ENCODE measurements at regions not wholly inside any gene's neighbourhood (a gene's known extent, or its start where the extent isn't known, plus 50 kb on each side); places are given as distances from the start of the nearest gene placed in this dataset.
"Not testable (repeated sequence)": the region's sequence is repeated elsewhere in the genome, so short reads cannot be mapped to it uniquely, and the experiment has no call there.

DNA sequence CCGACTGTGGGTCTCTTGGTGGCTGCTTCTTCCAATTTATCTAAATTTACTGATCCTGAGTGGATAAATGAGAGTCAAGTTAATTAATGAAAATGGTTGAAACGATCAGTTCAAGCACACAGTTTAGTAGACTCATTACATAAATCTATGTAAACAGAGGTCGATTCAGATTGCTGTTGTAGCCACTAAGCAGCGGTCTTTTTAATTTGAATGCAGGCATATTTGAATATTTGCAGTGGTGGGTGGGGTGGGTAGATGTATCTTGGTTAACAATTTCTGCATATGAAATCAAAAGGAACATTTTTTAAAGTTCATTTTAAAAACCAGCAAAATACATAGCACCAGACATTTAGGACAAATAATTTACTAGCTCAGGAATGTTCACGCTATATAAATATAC, 325.9 kb downstream of the KLF12 start:
- POLR2A ChIA-PET: no interaction called here
- H3K4me1 Mint-ChIP-seq (ENCODE audit: low read depth): peaks cover 2% of the 10 kb centered on the region
- CTCF ChIA-PET: no interaction called here

DNA sequence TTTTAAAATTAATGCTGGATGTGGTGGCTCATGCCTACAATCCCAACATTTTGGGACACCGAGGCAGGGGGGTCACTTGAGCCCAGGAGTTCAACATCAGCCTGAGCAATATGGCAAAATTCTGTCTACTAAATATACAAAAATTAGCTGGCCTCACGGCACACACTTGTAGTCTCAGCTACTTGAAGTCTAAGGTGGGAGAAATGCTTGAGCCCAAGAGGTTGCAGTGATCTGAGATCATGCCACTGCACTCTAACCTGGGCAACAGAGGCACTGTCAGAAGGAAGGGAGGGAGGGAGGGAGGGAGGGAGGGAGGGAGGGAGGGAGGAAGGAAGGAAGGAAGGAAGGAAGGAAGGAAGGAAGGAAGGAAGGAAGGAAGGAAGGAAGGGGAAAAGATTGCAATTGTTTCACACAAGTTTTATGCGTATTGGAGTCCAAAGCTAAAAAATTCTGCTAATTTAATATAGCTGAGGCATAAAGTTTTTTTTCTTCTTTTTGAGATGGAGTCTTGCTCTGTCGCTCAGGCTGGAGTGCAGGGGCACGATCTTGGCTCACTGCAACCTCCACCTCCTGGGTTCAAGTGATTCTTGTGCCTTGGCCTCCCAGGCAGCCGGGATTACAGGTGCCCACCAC, 328.8 kb downstream of the KLF12 start:
- H3K27me3 Mint-ChIP-seq (ENCODE audit: low read depth); H3K36me3 Mint-ChIP-seq (ENCODE audit: low read depth); H3K9me3 Mint-ChIP-seq (ENCODE audit: insufficient read depth); POLR2A ChIA-PET; DNase-seq; H3K4me1 Mint-ChIP-seq (ENCODE audit: low read depth); H3K4me3 Mint-ChIP-seq; H3K27ac Mint-ChIP-seq; CTCF ChIA-PET; ATAC-seq: not testable (repeated sequence)

More for the DNA sequence above, 325.9 kb downstream of the KLF12 start:
- Mint-ChIP-seq H3K9me3 (ENCODE audit: insufficient read depth) (no peaks in the 10 kb centered on the region), H3K27me3 (ENCODE audit: low read depth) (no peaks in the 10 kb centered on the region), H3K27ac (no peak overlapping the region), H3K36me3 (ENCODE audit: low read depth) (peaks cover 14% of the 10 kb centered on the region), H3K4me3 (no peak overlapping the region)
- DNase-seq (no peak), ATAC-seq (no peak)

DNA sequence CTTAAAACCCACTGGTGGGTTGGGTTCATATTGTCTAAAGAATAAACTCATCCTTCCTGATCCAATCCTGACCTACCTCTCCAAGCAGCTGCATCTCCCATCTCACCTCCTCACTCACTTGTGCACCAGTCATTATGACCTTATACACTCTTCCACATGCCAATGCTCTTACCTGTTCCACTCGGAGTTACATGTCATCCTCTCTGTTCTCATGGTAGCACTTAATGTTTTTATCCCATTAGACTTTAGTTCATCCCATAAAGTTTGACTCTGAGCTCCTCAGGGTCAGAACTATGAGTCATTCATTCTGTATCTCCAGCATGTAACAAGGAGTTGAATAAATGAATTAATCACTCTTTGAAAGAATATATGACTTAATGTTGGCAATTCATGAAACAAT, 330.2 kb downstream of the KLF12 start:
- H3K36me3 Mint-ChIP-seq (ENCODE audit: low read depth): peaks cover 5% of the 10 kb centered on the region
- CTCF ChIA-PET: interaction anchor here (0.6 kb wide), 1 partner anchor 1563 kb away, joined by 3 read pairs; no protein-coding TSS in a partner anchor

DNA sequence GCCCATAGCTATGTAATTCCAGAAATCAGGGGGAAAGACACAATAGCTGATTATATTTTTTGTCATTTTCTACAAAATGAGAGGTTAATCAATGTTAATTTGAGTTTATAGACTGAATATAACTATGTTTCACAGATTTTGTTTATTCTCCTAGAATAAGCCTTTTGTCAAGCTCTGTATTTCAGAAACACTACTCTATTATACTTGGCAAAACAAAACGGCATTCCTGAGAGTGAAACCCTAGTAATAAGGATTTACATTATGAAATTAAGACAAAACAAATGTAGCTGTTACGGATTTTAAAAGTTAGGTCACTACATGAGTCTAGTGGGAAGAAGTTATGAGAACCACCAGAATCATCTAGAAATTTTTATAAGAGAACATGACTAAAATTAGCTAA, 334.2 kb downstream of the KLF12 start:
- Mint-ChIP-seq H3K9me3 (ENCODE audit: insufficient read depth) (peaks cover 4% of the 10 kb centered on the region), H3K36me3 (ENCODE audit: low read depth) (peaks cover 13% of the 10 kb centered on the region), H3K4me1 (ENCODE audit: low read depth) (peaks cover 4% of the 10 kb centered on the region), H3K27ac (no peak overlapping the region), H3K27me3 (ENCODE audit: low read depth) (no peaks in the 10 kb centered on the region), H3K4me3 (no peak overlapping the region)
- no peak for DNase-seq
- ChIA-PET CTCF (no interaction called here), POLR2A (no interaction called here)
- ATAC-seq: no peak

More for the DNA sequence above, 330.2 kb downstream of the KLF12 start:
- ATAC-seq (no peak), DNase-seq (no peak)
- no peaks in the 10 kb centered on the region for H3K9me3 Mint-ChIP-seq (ENCODE audit: insufficient read depth)
- H3K27me3 Mint-ChIP-seq (ENCODE audit: low read depth): no peaks in the 10 kb centered on the region
- peaks cover 4% of the 10 kb centered on the region for H3K4me1 Mint-ChIP-seq (ENCODE audit: low read depth)
- POLR2A ChIA-PET: no interaction called here
- H3K4me3 Mint-ChIP-seq: no peak overlapping the region
- no peak overlapping the region for H3K27ac Mint-ChIP-seq

DNA sequence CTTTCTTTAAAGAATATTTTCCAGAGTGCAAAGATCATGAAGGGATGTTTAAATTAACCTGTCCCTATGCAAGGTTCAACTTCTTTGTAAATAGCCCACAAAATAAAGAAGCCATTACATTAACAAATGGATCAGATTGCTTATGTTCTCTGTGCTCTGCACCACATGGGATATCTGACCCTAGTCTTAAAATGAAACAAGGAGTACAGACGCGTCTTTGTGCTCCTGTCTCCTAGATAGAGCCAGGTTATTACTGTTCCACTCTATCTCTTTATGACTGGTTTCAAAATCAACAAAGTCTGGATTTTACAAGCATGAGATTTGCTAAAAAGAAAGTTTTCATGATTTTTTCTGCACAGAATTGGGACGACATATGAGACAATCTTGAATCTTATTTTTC, 339.4 kb downstream of the KLF12 start:
- ATAC-seq (no peak), DNase-seq (no peak)
- Mint-ChIP-seq H3K9me3 (ENCODE audit: insufficient read depth) (peaks cover 4% of the 10 kb centered on the region), H3K27ac (no peak overlapping the region), H3K4me1 (ENCODE audit: low read depth) (no peaks in the 10 kb centered on the region), H3K27me3 (ENCODE audit: low read depth) (no peaks in the 10 kb centered on the region), H3K4me3 (no peak overlapping the region), H3K36me3 (ENCODE audit: low read depth) (peaks cover 11% of the 10 kb centered on the region)
- CTCF ChIA-PET: no interaction called here
- POLR2A ChIA-PET: no interaction called here

DNA sequence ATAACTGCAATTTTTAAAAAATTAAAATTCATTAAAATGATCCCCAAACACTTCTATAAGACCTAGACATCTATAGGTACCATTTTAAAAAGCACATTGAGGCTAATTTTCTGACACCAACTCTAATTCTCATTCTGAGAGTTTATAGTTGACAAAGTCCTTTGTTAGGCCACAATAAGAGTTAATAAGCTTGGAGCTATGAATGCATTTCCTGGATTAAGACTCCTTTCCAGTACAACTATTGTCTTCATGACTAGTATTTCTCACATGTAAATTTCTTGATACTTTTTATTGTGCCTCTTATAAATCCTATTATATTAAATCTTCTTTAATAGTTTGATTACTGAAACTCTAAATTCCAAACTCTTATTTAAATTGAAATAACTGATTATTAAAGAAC, 340.8 kb downstream of the KLF12 start:
- Mint-ChIP-seq H3K36me3 (ENCODE audit: low read depth) (peaks cover 6% of the 10 kb centered on the region), H3K4me1 (ENCODE audit: low read depth) (no peaks in the 10 kb centered on the region), H3K9me3 (ENCODE audit: insufficient read depth) (peaks cover 4% of the 10 kb centered on the region), H3K4me3 (no peak overlapping the region), H3K27me3 (ENCODE audit: low read depth) (no peaks in the 10 kb centered on the region), H3K27ac (no peak overlapping the region)
- POLR2A ChIA-PET: no interaction called here
- CTCF ChIA-PET: no interaction called here
- ATAC-seq: no peak
- no peak for DNase-seq

DNA sequence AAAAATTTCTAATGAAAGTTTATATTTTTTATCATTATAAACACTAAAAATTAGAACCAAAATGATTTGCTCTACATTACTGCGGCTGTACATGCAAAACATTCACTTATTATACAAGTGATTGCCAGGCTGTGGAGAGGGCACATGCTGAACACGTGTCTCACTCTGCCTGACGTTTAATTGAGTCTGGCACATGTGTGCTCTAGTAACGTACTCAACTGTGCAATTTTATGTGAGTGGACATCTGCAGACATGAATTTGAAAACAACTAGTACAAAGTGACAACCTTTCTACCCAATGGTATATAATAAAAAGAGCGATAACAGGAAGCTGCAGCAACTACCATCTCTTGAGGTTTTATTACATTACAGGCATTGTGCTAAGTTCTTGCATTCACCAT, 341.4 kb downstream of the KLF12 start:
- Mint-ChIP-seq H3K36me3 (ENCODE audit: low read depth) (peaks cover under 1% of the 10 kb centered on the region), H3K9me3 (ENCODE audit: insufficient read depth) (peaks cover 2% of the 10 kb centered on the region), H3K4me3 (no peak overlapping the region), H3K27me3 (ENCODE audit: low read depth) (no peaks in the 10 kb centered on the region), H3K27ac (no peak overlapping the region), H3K4me1 (ENCODE audit: low read depth) (no peaks in the 10 kb centered on the region)
- CTCF ChIA-PET: no interaction called here
- no peak for DNase-seq
- POLR2A ChIA-PET: no interaction called here
- no peak for ATAC-seq

DNA sequence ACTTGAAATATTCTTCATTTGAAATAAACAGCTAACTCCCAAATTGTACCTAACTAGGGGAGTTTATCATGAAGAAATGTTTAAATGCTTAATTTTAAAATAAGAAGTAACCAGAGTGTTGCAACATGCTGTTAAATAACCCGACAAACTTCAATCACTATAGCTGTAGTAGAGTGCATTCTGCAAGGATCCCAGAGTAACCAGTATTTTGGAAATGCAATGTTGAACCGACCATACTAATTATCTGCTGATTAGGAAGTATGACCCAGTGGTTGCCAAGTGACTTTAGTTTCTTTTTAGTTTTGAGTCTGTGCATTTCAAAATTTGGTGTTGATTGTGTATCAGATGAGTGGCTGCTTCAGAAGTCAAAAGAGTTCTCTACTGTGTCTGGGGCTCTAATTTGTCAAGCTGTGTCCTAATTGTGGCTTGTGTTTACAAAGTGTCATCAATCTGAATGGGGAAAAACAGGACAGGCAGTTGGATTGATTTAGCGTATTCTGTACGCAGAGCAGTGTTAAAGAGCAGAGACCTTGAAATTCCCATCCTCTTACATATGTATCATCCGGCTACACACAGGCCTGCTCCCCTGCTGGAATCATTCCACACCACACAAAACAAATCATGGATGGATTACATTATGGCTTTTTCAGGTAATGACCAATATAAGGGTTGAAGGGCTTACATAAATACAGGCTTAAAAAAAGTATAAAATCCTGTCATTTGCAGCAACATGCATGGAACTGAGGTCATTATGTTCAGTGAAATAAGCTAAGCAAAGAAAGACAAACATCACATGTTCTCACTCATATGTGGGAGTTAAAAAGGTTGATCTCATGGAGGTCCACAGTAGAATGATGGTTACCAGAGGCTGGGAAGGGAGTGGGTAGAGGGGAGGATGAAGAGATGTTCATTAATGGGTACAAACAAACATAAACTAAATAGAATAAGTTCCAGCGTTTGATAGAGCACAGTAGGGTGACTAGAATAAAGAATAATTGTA, 351.5 kb downstream of the KLF12 start:
- peak overlapping the region; percentile 3 for H3K27ac Mint-ChIP-seq
- H3K36me3 Mint-ChIP-seq (ENCODE audit: low read depth): peaks cover 18% of the 10 kb centered on the region
- H3K4me3 Mint-ChIP-seq: no peak overlapping the region
- ChIA-PET POLR2A (no interaction called here), CTCF (interaction anchor here (0.7 to 1.9 kb wide), 2 partner anchors 15 to 32 kb away, joined by 3 to 8 read pairs; no protein-coding TSS in a partner anchor)
- no peaks in the 10 kb centered on the region for H3K9me3 Mint-ChIP-seq (ENCODE audit: insufficient read depth)
- no peak for DNase-seq
- no peak for ATAC-seq
- no peaks in the 10 kb centered on the region for H3K4me1 Mint-ChIP-seq (ENCODE audit: low read depth)
- no peaks in the 10 kb centered on the region for H3K27me3 Mint-ChIP-seq (ENCODE audit: low read depth)

- Mint-ChIP-seq H3K4me1 (ENCODE audit: low read depth) (no peaks in the 10 kb centered on the region), H3K9me3 (ENCODE audit: insufficient read depth) (no peaks in the 10 kb centered on the region), H3K36me3 (ENCODE audit: low read depth) (peaks cover 23% of the 10 kb centered on the region), H3K27ac (no peak overlapping the region), H3K4me3 (no peak overlapping the region), H3K27me3 (ENCODE audit: low read depth) (no peaks in the 10 kb centered on the region)
- ChIA-PET CTCF (interaction anchor here (1.9 kb wide), 1 partner anchor 14 kb away, joined by 8 read pairs; no protein-coding TSS in a partner anchor), POLR2A (no interaction called here)
- no peak for ATAC-seq
- no peak for DNase-seq
These were observed 352.8 kb downstream of the KLF12 start for GRCh38 chr13:73781384-73781783.

DNA sequence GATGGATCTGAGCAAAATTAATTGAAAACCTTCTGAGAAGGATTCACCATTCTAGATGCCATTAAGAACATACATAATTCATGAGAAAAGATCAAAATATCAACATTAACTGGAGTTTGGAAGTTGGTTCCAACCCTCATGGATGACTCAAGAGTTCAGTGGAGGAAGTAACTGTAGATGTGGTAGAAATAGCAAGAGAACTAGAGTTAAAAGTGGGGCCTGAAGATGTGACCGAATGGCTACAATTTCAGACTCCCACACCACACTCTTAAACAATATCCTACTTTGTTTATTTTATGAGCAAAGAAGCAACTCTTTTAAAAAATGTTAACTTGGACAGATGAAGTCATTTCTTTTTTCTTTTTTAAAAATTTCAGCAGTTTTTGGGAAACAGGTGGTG, 354.3 kb downstream of the KLF12 start:
- ATAC-seq (no peak), DNase-seq (no peak)
- Mint-ChIP-seq H3K4me1 (ENCODE audit: low read depth) (no peaks in the 10 kb centered on the region), H3K27ac (no peak overlapping the region), H3K4me3 (no peak overlapping the region), H3K36me3 (ENCODE audit: low read depth) (peaks cover 24% of the 10 kb centered on the region), H3K27me3 (ENCODE audit: low read depth) (no peaks in the 10 kb centered on the region), H3K9me3 (ENCODE audit: insufficient read depth) (no peaks in the 10 kb centered on the region)
- ChIA-PET CTCF (no interaction called here), POLR2A (no interaction called here)

DNA sequence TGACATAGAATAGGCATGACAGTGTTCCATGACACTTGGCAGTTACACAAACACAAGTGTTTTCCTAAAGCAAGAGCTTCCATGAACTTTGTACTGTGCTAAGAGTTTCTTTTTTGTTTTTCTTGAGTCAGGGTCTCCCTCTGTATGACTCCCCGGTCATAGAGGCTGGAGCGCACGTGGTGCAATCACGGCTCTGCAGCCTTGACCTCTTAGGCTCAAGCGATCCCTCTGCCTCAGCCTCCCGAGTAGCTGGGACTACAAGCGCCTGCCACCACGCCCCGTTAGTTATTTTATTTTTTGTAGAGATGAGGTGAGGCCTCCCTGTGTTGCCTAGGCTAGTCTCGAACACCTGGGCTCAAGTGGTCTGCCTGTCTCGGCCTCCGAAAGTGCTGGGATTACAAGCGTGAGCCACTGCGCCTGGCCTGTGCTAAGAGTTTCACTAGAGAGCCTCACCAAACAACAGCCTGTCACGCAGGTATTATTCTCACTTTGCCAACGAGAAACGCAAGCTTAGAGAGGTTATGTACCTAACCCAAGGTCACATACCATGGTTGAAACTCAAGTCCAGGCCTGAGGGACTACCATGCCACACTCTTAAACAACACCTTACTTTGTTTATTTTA, 355.9 kb downstream of the KLF12 start:
- ChIA-PET CTCF (interaction anchor here (0.7 to 1.2 kb wide), 2 partner anchors 11 to 509 kb away, joined by 3 to 7 read pairs; no protein-coding TSS in a partner anchor), POLR2A (interaction anchor here (0.8 kb wide), 1 partner anchor 1123 kb away, joined by 3 read pairs; no protein-coding TSS in a partner anchor)
- Mint-ChIP-seq H3K4me1 (ENCODE audit: low read depth) (no peaks in the 10 kb centered on the region), H3K9me3 (ENCODE audit: insufficient read depth) (no peaks in the 10 kb centered on the region), H3K27me3 (ENCODE audit: low read depth) (no peaks in the 10 kb centered on the region), H3K36me3 (ENCODE audit: low read depth) (peaks cover 31% of the 10 kb centered on the region), H3K4me3 (no peak overlapping the region), H3K27ac (no peak overlapping the region)
- DNase-seq (no peak), ATAC-seq (no peak)

- DNase-seq: no peak
- H3K4me3 Mint-ChIP-seq: no peak overlapping the region
- ATAC-seq: no peak
- no peaks in the 10 kb centered on the region for H3K9me3 Mint-ChIP-seq (ENCODE audit: insufficient read depth)
- H3K27me3 Mint-ChIP-seq (ENCODE audit: low read depth): no peaks in the 10 kb centered on the region
- H3K27ac Mint-ChIP-seq: no peak overlapping the region
- POLR2A ChIA-PET: no interaction called here
- H3K36me3 Mint-ChIP-seq (ENCODE audit: low read depth): peaks cover 38% of the 10 kb centered on the region
- CTCF ChIA-PET: no interaction called here
- H3K4me1 Mint-ChIP-seq (ENCODE audit: low read depth): no peaks in the 10 kb centered on the region
These were observed 357.1 kb downstream of the KLF12 start for GRCh38 chr13:73777134-73777533.
